ENCODE measurements at regions not wholly inside any gene's neighbourhood (a gene's known extent, or its start where the extent isn't known, plus 50 kb on each side); places are given as distances from the start of the nearest gene placed in this dataset.

DNA sequence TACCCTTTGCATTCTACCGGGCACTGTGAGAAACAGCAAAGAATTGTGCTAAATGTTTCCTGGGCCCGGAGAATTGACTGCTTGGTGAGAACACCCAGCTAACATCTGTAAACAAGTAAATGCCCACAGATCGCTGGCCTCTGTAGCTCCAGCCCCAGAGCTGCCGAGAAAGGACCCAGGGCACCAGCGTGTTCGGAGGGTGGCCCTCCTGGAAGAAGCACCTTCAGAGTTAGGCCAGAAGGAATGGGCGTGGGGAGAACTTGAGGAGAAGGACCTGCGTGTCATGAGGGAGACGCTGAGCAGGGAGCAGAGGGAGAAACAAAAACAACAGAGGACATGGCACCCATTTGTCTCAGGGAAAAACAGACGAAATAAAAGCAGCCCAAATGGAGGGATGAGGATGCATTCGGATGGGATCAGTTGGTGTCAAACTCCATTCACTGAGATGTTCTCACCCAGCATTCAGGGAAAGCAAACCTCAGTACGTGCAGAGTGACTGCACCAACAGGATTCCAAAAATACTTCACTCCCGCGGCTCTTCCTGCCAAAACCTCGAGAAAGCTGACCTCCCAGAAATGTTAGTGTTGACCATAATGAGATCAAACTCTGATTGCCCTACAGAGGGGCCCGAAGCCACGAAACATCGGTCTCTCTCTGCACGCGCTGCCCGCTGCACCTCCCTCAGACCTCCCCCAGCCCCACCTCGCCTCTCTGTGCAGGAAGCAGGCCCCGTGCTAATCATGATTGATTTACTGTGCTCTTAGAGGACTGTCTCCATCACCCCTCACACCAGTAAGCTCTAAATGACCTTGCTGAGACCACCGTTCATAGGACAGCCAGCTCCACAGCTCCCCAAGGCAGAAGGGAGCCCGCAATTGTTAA, 376.3 kb upstream of the SALL3 start:
- no peak for DNase-seq
- Histone ChIP-seq H3K27me3 (ENCODE audit: insufficient read depth, low read length, poor library complexity) (no peaks in the 10 kb centered on the region), H3K4me1 (ENCODE audit: insufficient read depth, low read length) (no peaks in the 10 kb centered on the region), H2AFZ (ENCODE audit: low read depth, low read length) (no peak overlapping the region), H3K4me2 (ENCODE audit: insufficient read depth, low read length) (no peak overlapping the region), H3K9ac (ENCODE audit: low read depth, low read length) (no peak overlapping the region), H3K27ac (ENCODE audit: low read length) (no peak overlapping the region), H3K79me2 (ENCODE audit: insufficient read depth, low read length) (no peaks in the 10 kb centered on the region), H3K36me3 (ENCODE audit: insufficient read depth, low read length) (no peaks in the 10 kb centered on the region), H4K20me1 (ENCODE audit: insufficient read depth, low read length) (no peaks in the 10 kb centered on the region), H3K4me3 (ENCODE audit: low read depth in 1 of 2, low read length in 2 of 2) (no peak overlapping the region), H3K9me3 (ENCODE audit: insufficient read depth, low read length, severe bottlenecking) (no peaks in the 10 kb centered on the region)
- TF ChIP-seq, protein P1, sequence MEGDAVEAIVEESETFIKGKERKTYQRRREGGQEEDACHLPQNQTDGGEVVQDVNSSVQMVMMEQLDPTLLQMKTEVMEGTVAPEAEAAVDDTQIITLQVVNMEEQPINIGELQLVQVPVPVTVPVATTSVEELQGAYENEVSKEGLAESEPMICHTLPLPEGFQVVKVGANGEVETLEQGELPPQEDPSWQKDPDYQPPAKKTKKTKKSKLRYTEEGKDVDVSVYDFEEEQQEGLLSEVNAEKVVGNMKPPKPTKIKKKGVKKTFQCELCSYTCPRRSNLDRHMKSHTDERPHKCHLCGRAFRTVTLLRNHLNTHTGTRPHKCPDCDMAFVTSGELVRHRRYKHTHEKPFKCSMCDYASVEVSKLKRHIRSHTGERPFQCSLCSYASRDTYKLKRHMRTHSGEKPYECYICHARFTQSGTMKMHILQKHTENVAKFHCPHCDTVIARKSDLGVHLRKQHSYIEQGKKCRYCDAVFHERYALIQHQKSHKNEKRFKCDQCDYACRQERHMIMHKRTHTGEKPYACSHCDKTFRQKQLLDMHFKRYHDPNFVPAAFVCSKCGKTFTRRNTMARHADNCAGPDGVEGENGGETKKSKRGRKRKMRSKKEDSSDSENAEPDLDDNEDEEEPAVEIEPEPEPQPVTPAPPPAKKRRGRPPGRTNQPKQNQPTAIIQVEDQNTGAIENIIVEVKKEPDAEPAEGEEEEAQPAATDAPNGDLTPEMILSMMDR (IDR thresholded peaks at IDR 0.05; ENCODE audit: borderline replicate concordance, extremely low read depth, low read length, poor library complexity, severe bottlenecking): no peak
- TF ChIP-seq EZH2 (IDR thresholded peaks at IDR 0.05; ENCODE audit: borderline replicate concordance, low read depth, low read length, severe bottlenecking): no peak
- ATAC-seq (ENCODE audit: insufficient read depth, low read depth): no peak

DNA sequence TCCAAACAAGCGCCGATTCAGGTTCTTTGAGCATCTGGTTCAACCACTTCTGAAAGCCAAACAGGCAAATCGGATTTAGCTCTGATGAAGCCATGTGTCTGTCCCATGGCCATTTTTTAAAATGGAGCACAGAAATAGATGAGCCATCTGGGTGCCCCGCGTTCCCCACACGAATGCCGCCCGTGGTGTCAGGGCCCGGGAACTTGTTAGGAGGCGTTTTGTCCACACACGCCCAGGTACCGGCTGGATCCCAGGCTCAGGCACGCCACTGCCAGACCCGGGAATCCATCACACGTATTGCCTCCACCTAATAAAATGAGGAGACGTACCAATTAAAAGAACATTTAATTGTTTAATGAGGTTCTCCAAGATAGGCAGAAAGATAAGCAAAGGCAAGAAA, 374.4 kb upstream of the SALL3 start:
- TF ChIP-seq, protein P1 (IDR thresholded peaks at IDR 0.05; ENCODE audit: borderline replicate concordance, extremely low read depth, low read length, poor library complexity, severe bottlenecking): no peak
- no peak for TF ChIP-seq EZH2 (IDR thresholded peaks at IDR 0.05; ENCODE audit: borderline replicate concordance, low read depth, low read length, severe bottlenecking)
- no peaks in the 10 kb centered on the region for H3K79me2 ChIP-seq (ENCODE audit: insufficient read depth, low read length)
- ATAC-seq (ENCODE audit: insufficient read depth, low read depth) (no peak), DNase-seq (no peak)
- no peaks in the 10 kb centered on the region for H3K36me3 ChIP-seq (ENCODE audit: insufficient read depth, low read length)
- no peaks in the 10 kb centered on the region for H3K4me1 ChIP-seq (ENCODE audit: insufficient read depth, low read length)
- H3K4me2 ChIP-seq (ENCODE audit: insufficient read depth, low read length): no peak overlapping the region
- no peak overlapping the region for H3K9ac ChIP-seq (ENCODE audit: low read depth, low read length)
- H3K9me3 ChIP-seq (ENCODE audit: insufficient read depth, low read length, severe bottlenecking): no peaks in the 10 kb centered on the region
- H3K4me3 ChIP-seq (ENCODE audit: low read depth in 1 of 2, low read length in 2 of 2): no peak overlapping the region
- H3K27ac ChIP-seq (ENCODE audit: low read length): no peak overlapping the region
- no peaks in the 10 kb centered on the region for H4K20me1 ChIP-seq (ENCODE audit: insufficient read depth, low read length)
- H3K27me3 ChIP-seq (ENCODE audit: insufficient read depth, low read length, poor library complexity): no peaks in the 10 kb centered on the region
- H2AFZ ChIP-seq (ENCODE audit: low read depth, low read length): no peak overlapping the region

DNA sequence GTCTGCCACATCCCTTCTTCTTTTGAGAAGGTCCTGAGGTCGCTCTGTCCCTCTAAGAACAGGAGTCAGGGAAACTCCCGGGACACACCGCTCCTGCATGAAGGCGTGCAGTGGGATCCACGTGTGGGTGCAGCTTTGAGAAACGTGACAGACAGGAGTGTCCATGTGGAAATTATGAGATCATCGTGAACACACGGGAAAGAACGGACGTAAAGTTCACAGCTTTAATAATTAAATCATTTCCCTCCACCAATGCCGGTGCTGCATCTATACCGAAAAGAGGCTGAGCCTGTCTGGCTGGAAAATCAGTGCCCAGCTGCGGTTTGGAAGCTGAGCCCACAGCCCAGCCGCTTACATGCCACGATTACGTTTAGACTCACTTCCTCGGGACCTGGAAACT, 372.4 kb upstream of the SALL3 start:
- no peaks in the 10 kb centered on the region for H3K27me3 ChIP-seq (ENCODE audit: insufficient read depth, low read length, poor library complexity)
- H3K9me3 ChIP-seq (ENCODE audit: insufficient read depth, low read length, severe bottlenecking): no peaks in the 10 kb centered on the region
- H3K4me2 ChIP-seq (ENCODE audit: insufficient read depth, low read length): no peak overlapping the region
- TF ChIP-seq, protein P1 (IDR thresholded peaks at IDR 0.05; ENCODE audit: borderline replicate concordance, extremely low read depth, low read length, poor library complexity, severe bottlenecking): no peak
- TF ChIP-seq EZH2 (IDR thresholded peaks at IDR 0.05; ENCODE audit: borderline replicate concordance, low read depth, low read length, severe bottlenecking): no peak
- DNase-seq (no peak), ATAC-seq (ENCODE audit: insufficient read depth, low read depth) (no peak)
- H3K79me2 ChIP-seq (ENCODE audit: insufficient read depth, low read length): no peaks in the 10 kb centered on the region
- H2AFZ ChIP-seq (ENCODE audit: low read depth, low read length): no peak overlapping the region
- H4K20me1 ChIP-seq (ENCODE audit: insufficient read depth, low read length): no peaks in the 10 kb centered on the region
- no peaks in the 10 kb centered on the region for H3K4me1 ChIP-seq (ENCODE audit: insufficient read depth, low read length)
- H3K9ac ChIP-seq (ENCODE audit: low read depth, low read length): no peak overlapping the region
- H3K36me3 ChIP-seq (ENCODE audit: insufficient read depth, low read length): no peaks in the 10 kb centered on the region
- H3K27ac ChIP-seq (ENCODE audit: low read length): no peak overlapping the region
- H3K4me3 ChIP-seq (ENCODE audit: low read depth in 1 of 2, low read length in 2 of 2): no peak overlapping the region

Measured in DND-41 (cell line).